OCI-LY7 (cell line): ENCODE measurements at regions not wholly inside any gene's neighbourhood (a gene's known extent, or its start where the extent isn't known, plus 50 kb on each side); places are given as distances from the start of the nearest gene placed in this dataset.

Source experiments
- BruUV-seq: library from RNA; stranded (reverse); fragments of 400-500 nt; replicated peaks from 2 replicates; lab custom pipeline; 2021; lab: Mats Ljungman, UMichigan
- CTCF ChIA-PET: fragments of 300-600 bp; sonication (Branson Sonifier 250); formaldehyde crosslinking; loops from one replicate; lab custom pipeline; 2022; ENCODE audit warnings: antibody characterized with exemption; ENCODE audit not compliant: unreplicated experiment; lab: Charles Lee
- POLR2A ChIA-PET: fragments of 300-600 bp; sonication (Branson Sonifier 250); formaldehyde crosslinking; loops from one replicate; lab custom pipeline; 2022; ENCODE audit warnings: antibody characterized with exemption; lab: Charles Lee
- DNase-seq: peaks from one replicate; pipeline ENCODE4 v3.0.0-alpha.2; 2015; ENCODE audit warnings: low spot score
- H2AFZ ChIP-seq: fragments of 200-600 bp; sonication (generic), shearing (Covaris generic); 2 replicates; pipeline ENCODE4 v1.6.1; 2014; ENCODE audit warnings: mild to moderate bottlenecking, antibody characterized with exemption, low read length, moderate library complexity
- H3K27ac ChIP-seq: fragments of 200-600 bp; sonication (generic); 2 replicates; pipeline ENCODE4 v1.5.1; 2014; ENCODE audit warnings: mixed run types, low read depth, mild to moderate bottlenecking, moderate library complexity, low read length, inconsistent platforms; ENCODE audit not compliant: poor library complexity, severe bottlenecking
- H3K36me3 ChIP-seq: fragments of 200-600 bp; sonication (generic); 2 replicates; pipeline ENCODE4 v1.6.1; 2014; ENCODE audit warnings: mild to moderate bottlenecking, antibody characterized with exemption, low read length, moderate library complexity, mixed read lengths; ENCODE audit not compliant: insufficient read depth
- H3K4me1 ChIP-seq: fragments of 200-600 bp; sonication (generic); 2 replicates; pipeline ENCODE4 v1.5.1; 2014; ENCODE audit warnings: mild to moderate bottlenecking, low read length; ENCODE audit not compliant: insufficient read depth, poor library complexity, severe bottlenecking
- H3K4me2 ChIP-seq: fragments of 200-600 bp; sonication (generic); 2 replicates; pipeline ENCODE4 v1.6.1; 2014; ENCODE audit warnings: mild to moderate bottlenecking, low read length
- H3K4me3 ChIP-seq: fragments of 200-600 bp; sonication (generic); 2 replicates; pipeline ENCODE4 v1.5.1; 2014; ENCODE audit warnings: mild to moderate bottlenecking, low read depth, low read length; ENCODE audit not compliant: poor library complexity, severe bottlenecking
- H3K79me2 ChIP-seq: fragments of 200-600 bp; sonication (generic); 2 replicates; pipeline ENCODE4 v1.6.1; 2016; ENCODE audit warnings: low read depth, mild to moderate bottlenecking, low read length, moderate library complexity, mixed read lengths; ENCODE audit not compliant: insufficient read depth
- H3K9me2 ChIP-seq: fragments of 200-600 bp; sonication (generic); 2 replicates; pipeline ENCODE4 v1.6.1; 2016; ENCODE audit warnings: mild to moderate bottlenecking, low read length, mixed read lengths; ENCODE audit not compliant: insufficient read depth
- H3K9me3 ChIP-seq: fragments of 200-600 bp; sonication (generic); 2 replicates; pipeline ENCODE4 v1.6.1; 2014; ENCODE audit warnings: mild to moderate bottlenecking, mixed run types, low read length, mixed read lengths
- H4K20me1 ChIP-seq: fragments of 200-600 bp; sonication (generic); 2 replicates; pipeline ENCODE4 v1.6.1; 2014; ENCODE audit warnings: mild to moderate bottlenecking, antibody characterized with exemption, low read length, moderate library complexity, mixed read lengths; ENCODE audit not compliant: insufficient read depth
- EZH2phosphoT487 ChIP-seq: fragments of 200-600 bp; sonication (generic); IDR thresholded peaks from 2 replicates; pipeline ENCODE4 v1.6.1; 2018; ENCODE audit warnings: low read depth, borderline replicate concordance, mild to moderate bottlenecking, mixed run types, antibody characterized with exemption, low read length, moderate library complexity, mixed read lengths
- intact Hi-C: fragments of 100-400 bp; cut with micrococcal nuclease; formaldehyde crosslinking; loops from one replicate; pipeline ENCODE4 v1.10.0; 2022; ENCODE audit not compliant: unreplicated experiment
- TF ChIP-seq, protein P1 (sequence below): fragments of 200-600 bp; sonication (generic); conservative IDR thresholded peaks from 2 replicates; pipeline ENCODE4 v1.5.1; 2014; ENCODE audit warnings: mild to moderate bottlenecking, antibody characterized with exemption, low read length, moderate library complexity, mixed read lengths

DNA sequence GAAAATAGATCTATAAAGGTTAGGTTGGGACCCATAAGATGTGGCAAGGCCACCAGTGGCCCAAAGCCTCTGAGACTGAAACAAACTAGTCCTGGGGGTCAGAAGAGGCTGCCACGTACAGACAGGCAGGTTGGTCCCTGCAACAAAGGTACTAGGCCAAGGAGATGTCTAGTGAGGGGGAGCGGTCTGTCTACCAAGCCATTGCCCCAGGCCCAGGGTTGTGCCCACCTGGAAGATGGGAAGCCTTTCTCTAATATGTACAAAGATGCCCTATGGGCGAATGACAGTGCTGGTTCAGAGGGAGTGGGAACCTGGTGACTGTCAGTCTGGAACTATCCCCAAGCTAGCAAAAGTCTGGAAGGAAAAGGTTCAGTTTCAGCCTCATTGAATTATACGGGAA is 233.2 kb downstream of the RBM19 start:
- intact Hi-C loops: loop anchor here (5.0 kb wide), 1 partner anchor 296 kb away; no protein-coding TSS in a partner anchor
- POLR2A ChIA-PET: no interaction called here
- DNase-seq: no peak
- no peak overlapping the region for H3K27ac ChIP-seq
- H3K36me3 ChIP-seq: no peaks in the 10 kb centered on the region
- TF ChIP-seq EZH2phosphoT487: no peak
- TF ChIP-seq, protein P1, sequence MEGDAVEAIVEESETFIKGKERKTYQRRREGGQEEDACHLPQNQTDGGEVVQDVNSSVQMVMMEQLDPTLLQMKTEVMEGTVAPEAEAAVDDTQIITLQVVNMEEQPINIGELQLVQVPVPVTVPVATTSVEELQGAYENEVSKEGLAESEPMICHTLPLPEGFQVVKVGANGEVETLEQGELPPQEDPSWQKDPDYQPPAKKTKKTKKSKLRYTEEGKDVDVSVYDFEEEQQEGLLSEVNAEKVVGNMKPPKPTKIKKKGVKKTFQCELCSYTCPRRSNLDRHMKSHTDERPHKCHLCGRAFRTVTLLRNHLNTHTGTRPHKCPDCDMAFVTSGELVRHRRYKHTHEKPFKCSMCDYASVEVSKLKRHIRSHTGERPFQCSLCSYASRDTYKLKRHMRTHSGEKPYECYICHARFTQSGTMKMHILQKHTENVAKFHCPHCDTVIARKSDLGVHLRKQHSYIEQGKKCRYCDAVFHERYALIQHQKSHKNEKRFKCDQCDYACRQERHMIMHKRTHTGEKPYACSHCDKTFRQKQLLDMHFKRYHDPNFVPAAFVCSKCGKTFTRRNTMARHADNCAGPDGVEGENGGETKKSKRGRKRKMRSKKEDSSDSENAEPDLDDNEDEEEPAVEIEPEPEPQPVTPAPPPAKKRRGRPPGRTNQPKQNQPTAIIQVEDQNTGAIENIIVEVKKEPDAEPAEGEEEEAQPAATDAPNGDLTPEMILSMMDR: no peak
- H3K9me2 ChIP-seq: no peaks in the 10 kb centered on the region
- no peaks in the 10 kb centered on the region for H3K4me1 ChIP-seq
- H3K9me3 ChIP-seq: no peaks in the 10 kb centered on the region
- H3K79me2 ChIP-seq: no peaks in the 10 kb centered on the region
- H3K4me3 ChIP-seq: no peak overlapping the region
- H4K20me1 ChIP-seq: no peaks in the 10 kb centered on the region
- no TSS peak for BruUV-seq
- H2AFZ ChIP-seq: no peak overlapping the region
- no peak overlapping the region for H3K4me2 ChIP-seq
- CTCF ChIA-PET: no interaction called here

DNA sequence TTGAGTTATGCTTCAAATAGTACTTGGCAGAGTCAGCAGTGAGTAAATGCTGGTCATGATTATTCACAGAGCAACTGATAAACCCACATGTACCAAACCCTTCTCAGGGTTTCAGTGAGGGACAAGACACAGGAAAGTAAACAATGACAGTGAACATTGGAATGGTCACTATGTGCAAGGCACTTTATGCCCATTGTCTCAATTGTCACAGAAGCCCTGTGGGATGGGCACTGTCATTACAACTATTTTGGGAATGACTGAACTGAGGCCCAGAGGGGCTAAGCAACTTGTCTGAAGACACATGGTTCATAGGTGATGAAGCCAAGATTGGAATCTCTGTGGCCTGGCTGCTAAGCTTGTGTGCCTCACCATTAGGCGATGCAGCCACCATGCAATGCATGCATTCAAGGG is 238.5 kb downstream of the RBM19 start:
- TF ChIP-seq, protein P1: no peak
- no peak for TF ChIP-seq EZH2phosphoT487
- Histone ChIP-seq H3K4me2 (no peak overlapping the region), H3K79me2 (no peaks in the 10 kb centered on the region), H3K4me1 (no peaks in the 10 kb centered on the region), H3K27ac (no peak overlapping the region), H3K4me3 (no peak overlapping the region), H3K9me3 (no peaks in the 10 kb centered on the region), H4K20me1 (no peaks in the 10 kb centered on the region), H3K9me2 (no peaks in the 10 kb centered on the region), H2AFZ (no peak overlapping the region), H3K36me3 (no peaks in the 10 kb centered on the region)
- no peak for DNase-seq
- ChIA-PET CTCF (no interaction called here), POLR2A (no interaction called here)
- intact Hi-C loops: no loop called here
- no TSS peak for BruUV-seq

DNA sequence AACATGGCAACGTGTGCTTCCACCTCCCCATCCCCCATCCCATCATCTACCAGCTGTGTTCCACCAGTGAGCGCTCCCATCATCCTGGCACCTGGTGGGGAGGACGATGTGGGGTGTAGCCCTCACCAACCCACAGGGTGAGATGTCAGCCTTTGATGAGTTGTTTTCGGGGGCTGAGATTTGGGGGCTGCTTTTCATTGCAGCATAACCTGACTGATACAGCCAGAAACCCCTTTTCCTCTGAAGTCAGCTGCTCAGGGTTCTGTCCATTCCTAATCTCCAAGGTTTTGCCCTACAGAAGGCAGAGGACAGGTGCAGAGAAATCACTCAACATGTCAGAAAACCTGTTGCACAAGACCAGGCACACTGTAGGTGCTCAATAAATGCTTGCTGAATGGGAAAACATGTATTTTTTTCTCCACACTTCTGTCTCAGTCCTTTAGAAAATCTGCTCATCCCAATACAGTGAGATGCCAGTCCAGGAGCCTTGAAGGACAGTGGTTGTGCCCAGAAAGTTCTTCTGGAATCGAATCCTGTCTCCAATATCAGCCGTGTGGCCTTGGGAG is 239.8 kb downstream of the RBM19 start:
- ChIA-PET CTCF (no interaction called here), POLR2A (no interaction called here)
- Histone ChIP-seq H3K9me3 (no peaks in the 10 kb centered on the region), H3K9me2 (no peaks in the 10 kb centered on the region), H2AFZ (no peak overlapping the region), H4K20me1 (no peaks in the 10 kb centered on the region), H3K4me3 (no peak overlapping the region), H3K4me2 (no peak overlapping the region), H3K79me2 (no peaks in the 10 kb centered on the region), H3K27ac (no peak overlapping the region), H3K4me1 (no peaks in the 10 kb centered on the region), H3K36me3 (no peaks in the 10 kb centered on the region)
- no TSS peak for BruUV-seq
- no peak for DNase-seq
- intact Hi-C loops: no loop called here
- TF ChIP-seq, protein P1: no peak
- TF ChIP-seq EZH2phosphoT487: no peak
